Loucy (cell line): ENCODE measurements at regions not wholly inside any gene's neighbourhood (a gene's known extent, or its start where the extent isn't known, plus 50 kb on each side); places are given as distances from the start of the nearest gene placed in this dataset.

ENCODE experiments used
- H2AFZ ChIP-seq: fragments of 200-600 bp; sonication (generic); 2 replicates; pipeline ENCODE4 v1.6.0; 2016; ENCODE audit warnings: antibody characterized with exemption, mild to moderate bottlenecking, low read length, moderate library complexity
- H3F3A ChIP-seq: fragments of 200-600 bp; 2 replicates; pipeline ENCODE4 v1.6.0; 2016; ENCODE audit warnings: antibody characterized with exemption, low read depth, mild to moderate bottlenecking
- H3K27me3 ChIP-seq: fragments of 200-600 bp; sonication (generic); 2 replicates; pipeline ENCODE4 v1.6.1; 2014; ENCODE audit warnings: low read length, mild to moderate bottlenecking; ENCODE audit not compliant: insufficient read depth, poor library complexity, severe bottlenecking
- H3K36me3 ChIP-seq: fragments of 200-600 bp; sonication (generic); 2 replicates; pipeline ENCODE4 v1.6.1; 2016; ENCODE audit warnings: low read length; ENCODE audit not compliant: insufficient read depth
- H3K4me1 ChIP-seq: fragments of 200-600 bp; sonication (generic); 2 replicates; pipeline ENCODE4 v1.5.1; 2014; ENCODE audit warnings: low read length, mild to moderate bottlenecking; ENCODE audit not compliant: insufficient read depth, poor library complexity, severe bottlenecking
- H3K4me2 ChIP-seq: fragments of 200-600 bp; sonication (generic); 2 replicates; pipeline ENCODE4 v1.6.0; 2014; ENCODE audit warnings: antibody characterized with exemption, low read length, low read depth, mild to moderate bottlenecking; ENCODE audit not compliant: poor library complexity, severe bottlenecking
- H3K4me3 ChIP-seq: fragments of 200-600 bp; sonication (generic); 2 replicates; pipeline ENCODE4 v1.5.1; 2014; ENCODE audit warnings: low read length, mild to moderate bottlenecking, mixed read lengths; ENCODE audit not compliant: poor library complexity, severe bottlenecking
- H3K79me2 ChIP-seq: fragments of 200-600 bp; sonication (generic); 2 replicates; pipeline ENCODE4 v1.6.1; 2014; ENCODE audit warnings: low read length; ENCODE audit not compliant: insufficient read depth
- H3K9ac ChIP-seq: fragments of 200-600 bp; sonication (generic); 2 replicates; pipeline ENCODE4 v1.6.0; 2014; ENCODE audit warnings: mild to moderate bottlenecking, low read depth, low read length, moderate library complexity; ENCODE audit not compliant: poor library complexity, severe bottlenecking
- H3K9me2 ChIP-seq: fragments of 200-600 bp; sonication (generic); replicated peaks from 2 replicates; pipeline ENCODE4 v1.6.1; 2016; ENCODE audit warnings: low read depth, low read length, mixed read lengths
- H3K9me3 ChIP-seq: fragments of 200-600 bp; sonication (generic); 2 replicates; pipeline ENCODE4 v1.6.1; 2014; ENCODE audit warnings: mild to moderate bottlenecking, antibody characterized with exemption, low read length, low read depth; ENCODE audit not compliant: insufficient read depth
- H4K20me1 ChIP-seq: fragments of 200-600 bp; sonication (generic); 2 replicates; pipeline ENCODE4 v1.6.0; 2014; ENCODE audit warnings: antibody characterized with exemption, low read length, mild to moderate bottlenecking; ENCODE audit not compliant: insufficient read depth, poor library complexity, severe bottlenecking
- EZH2phosphoT487 ChIP-seq: fragments of 200-600 bp; IDR thresholded peaks from 2 replicates; pipeline ENCODE4 v1.6.1; 2018; ENCODE audit warnings: antibody characterized with exemption, mild to moderate bottlenecking, moderate library complexity, borderline replicate concordance
- TF ChIP-seq, protein P1 (sequence below): fragments of 200-600 bp; sonication (generic); conservative IDR thresholded peaks from 2 replicates; pipeline ENCODE4 v1.5.1; 2014; ENCODE audit warnings: mild to moderate bottlenecking, antibody characterized with exemption, low read length

DNA sequence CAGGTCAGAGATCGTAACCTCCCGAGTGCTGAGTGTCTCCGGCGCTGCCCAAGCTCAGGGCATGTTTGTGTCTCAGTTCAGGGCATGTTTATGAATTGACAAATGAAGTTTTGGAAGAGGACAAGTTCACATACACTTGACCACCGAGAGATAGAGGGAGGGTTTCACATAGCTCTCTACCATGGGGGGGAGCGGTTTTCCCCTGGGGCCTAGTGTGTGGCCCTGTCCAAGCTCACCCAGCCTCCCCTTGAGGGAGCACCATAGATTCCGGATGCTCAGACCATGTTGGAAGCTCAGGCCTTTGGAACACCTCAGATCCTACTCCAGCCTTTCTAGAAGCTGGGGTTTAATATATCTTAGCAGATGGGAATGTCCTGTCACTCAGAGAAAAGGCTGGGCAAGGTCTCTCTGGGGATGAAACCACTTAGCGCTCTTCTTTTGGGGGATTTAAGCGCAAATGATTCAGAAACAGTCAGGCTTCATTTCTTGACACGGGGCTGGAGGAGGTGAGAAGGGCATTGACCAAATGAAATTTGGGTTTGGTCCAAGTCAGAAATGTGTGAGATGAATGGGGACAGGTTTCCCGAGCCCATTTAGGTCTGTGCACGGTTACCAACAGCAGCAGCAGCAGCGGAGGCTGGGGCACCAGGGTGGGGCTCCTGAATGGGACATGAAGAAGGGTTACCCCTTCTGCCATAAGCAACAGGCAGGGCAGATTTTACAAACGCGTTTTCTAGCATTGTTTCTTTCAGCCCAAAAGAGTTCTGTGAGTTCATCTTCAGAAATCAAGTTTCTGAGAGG lies 96.6 kb downstream of the METRNL start:
- Histone ChIP-seq H3K9me2 (no peaks in the 10 kb centered on the region), H3K4me2 (no peak overlapping the region), H3F3A (no peaks in the 10 kb centered on the region), H3K4me3 (no peak overlapping the region), H3K79me2 (no peaks in the 10 kb centered on the region), H3K9ac (no peak overlapping the region), H4K20me1 (no peaks in the 10 kb centered on the region), H3K9me3 (no peaks in the 10 kb centered on the region), H2AFZ (no peak overlapping the region), H3K27me3 (no peaks in the 10 kb centered on the region), H3K4me1 (peaks cover 6% of the 10 kb centered on the region), H3K36me3 (no peaks in the 10 kb centered on the region)
- no peak for TF ChIP-seq EZH2phosphoT487
- TF ChIP-seq, protein P1, sequence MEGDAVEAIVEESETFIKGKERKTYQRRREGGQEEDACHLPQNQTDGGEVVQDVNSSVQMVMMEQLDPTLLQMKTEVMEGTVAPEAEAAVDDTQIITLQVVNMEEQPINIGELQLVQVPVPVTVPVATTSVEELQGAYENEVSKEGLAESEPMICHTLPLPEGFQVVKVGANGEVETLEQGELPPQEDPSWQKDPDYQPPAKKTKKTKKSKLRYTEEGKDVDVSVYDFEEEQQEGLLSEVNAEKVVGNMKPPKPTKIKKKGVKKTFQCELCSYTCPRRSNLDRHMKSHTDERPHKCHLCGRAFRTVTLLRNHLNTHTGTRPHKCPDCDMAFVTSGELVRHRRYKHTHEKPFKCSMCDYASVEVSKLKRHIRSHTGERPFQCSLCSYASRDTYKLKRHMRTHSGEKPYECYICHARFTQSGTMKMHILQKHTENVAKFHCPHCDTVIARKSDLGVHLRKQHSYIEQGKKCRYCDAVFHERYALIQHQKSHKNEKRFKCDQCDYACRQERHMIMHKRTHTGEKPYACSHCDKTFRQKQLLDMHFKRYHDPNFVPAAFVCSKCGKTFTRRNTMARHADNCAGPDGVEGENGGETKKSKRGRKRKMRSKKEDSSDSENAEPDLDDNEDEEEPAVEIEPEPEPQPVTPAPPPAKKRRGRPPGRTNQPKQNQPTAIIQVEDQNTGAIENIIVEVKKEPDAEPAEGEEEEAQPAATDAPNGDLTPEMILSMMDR: no peak

DNA sequence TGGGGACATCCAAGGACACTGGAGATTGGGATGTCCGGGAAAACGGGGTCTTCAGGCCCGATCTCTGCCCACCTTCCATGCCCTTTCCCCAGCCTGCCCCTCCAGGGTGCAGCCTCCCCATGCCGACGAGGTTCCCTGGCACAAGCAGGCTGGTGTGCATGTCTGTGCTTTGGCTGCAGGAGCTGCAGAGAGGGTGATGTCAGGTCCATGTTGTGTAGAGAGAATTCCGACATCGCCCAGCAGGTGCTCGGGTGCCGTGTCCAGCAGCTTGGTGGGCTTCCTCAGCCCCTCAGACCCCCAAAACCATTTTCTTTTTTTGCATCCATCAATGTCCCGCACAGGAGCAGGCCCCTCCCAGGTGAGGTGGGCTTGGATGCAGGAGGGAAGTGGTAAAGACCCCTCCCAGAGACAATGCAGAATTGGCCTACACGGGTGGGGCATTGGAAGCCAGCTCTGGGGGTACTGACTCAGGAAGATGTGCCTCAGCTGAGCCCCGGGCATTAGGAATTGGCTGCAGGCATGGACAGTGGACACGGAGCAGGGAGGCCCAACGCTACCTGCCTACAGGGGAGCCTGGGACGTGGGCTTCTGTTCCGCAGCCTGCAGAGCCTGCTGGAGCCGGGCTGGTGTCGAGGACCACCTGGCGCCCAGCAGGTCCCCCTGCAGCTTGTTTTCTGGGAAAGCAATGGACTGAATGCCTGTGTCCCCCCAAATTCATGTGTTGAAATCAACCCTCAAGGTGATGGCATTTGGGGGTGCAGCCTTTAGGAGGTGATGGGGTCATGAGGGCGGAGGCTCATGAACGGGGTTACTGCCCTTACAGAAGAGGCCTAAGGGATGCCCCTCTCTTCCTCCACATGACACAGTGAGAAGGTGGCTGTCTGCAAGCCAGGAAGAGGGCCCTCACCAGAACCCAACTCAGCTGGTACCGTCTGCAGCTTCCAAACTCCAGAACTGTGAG lies 97.5 kb downstream of the METRNL start:
- Histone ChIP-seq H3K9me3 (no peaks in the 10 kb centered on the region), H3K4me3 (no peak overlapping the region), H2AFZ (no peak overlapping the region), H3K36me3 (no peaks in the 10 kb centered on the region), H4K20me1 (no peaks in the 10 kb centered on the region), H3K9me2 (no peaks in the 10 kb centered on the region), H3K27me3 (no peaks in the 10 kb centered on the region), H3K79me2 (no peaks in the 10 kb centered on the region), H3K9ac (no peak overlapping the region), H3K4me1 (peaks cover 6% of the 10 kb centered on the region), H3K4me2 (no peak overlapping the region), H3F3A (no peaks in the 10 kb centered on the region)
- no peak for TF ChIP-seq EZH2phosphoT487
- TF ChIP-seq, protein P1: no peak

DNA sequence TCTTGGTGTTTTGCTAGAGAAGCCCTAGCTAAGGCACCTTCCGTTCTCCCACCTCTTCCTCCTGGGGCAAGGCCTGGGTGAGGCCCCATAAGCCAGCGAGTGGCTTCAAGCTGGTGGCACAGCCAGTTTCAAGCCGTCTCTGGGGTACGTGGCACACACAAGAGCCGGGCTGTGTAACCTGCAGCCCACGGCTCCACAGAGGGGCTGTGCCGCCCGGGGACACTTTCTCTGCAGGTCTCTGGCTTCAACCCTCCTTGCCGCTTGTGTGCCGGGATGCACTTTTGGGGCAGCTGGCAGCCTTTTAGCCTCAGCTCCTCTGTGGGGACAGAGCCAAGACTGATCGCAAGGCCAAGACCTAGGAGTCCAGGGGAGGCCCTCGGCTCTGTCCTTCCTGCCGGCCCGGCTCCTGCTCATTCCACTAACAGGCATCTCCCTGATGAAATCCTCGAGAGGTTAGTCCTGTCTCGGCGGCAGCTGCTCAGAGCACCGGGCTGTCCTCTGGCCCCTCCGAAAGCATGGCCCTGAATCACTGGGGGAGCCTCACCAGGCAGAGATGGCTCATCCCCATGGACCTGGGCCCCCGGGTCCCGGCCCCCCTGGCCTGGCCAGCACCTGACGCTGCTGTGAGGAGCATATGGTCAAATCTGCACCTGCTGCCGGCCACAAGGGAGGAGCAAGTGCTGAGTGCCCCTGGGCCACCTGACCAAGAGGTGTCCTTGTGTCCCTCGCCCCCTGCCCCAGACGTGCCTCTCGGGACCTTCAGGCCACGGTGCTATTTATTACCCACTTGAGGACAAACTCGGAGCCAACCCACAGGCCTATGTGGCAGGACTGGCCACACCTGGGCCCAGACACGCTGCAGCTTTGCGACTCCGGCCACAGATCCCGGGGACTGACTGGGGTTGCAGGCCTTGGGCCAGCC lies 98.5 kb downstream of the METRNL start:
- no peaks in the 10 kb centered on the region for H3K9me3 ChIP-seq
- no peaks in the 10 kb centered on the region for H4K20me1 ChIP-seq
- no peak overlapping the region for H2AFZ ChIP-seq
- H3K9ac ChIP-seq: no peak overlapping the region
- H3K36me3 ChIP-seq: no peaks in the 10 kb centered on the region
- H3K9me2 ChIP-seq: no peaks in the 10 kb centered on the region
- no peaks in the 10 kb centered on the region for H3K27me3 ChIP-seq
- peaks cover 6% of the 10 kb centered on the region for H3K4me1 ChIP-seq
- TF ChIP-seq, protein P1: no peak
- no peak for TF ChIP-seq EZH2phosphoT487
- H3K4me3 ChIP-seq: no peak overlapping the region
- H3F3A ChIP-seq: no peaks in the 10 kb centered on the region
- no peak overlapping the region for H3K4me2 ChIP-seq
- H3K79me2 ChIP-seq: no peaks in the 10 kb centered on the region
